ENCODE measurements at regions not wholly inside any gene's neighbourhood (a gene's known extent, or its start where the extent isn't known, plus 50 kb on each side); places are given as distances from the start of the nearest gene placed in this dataset.

GRCh38 chr12:66899588-66899987 is 220.7 kb upstream of the GRIP1 start:
- H3K9ac ChIP-seq (ENCODE audit: extremely low read depth, insufficient read length, low read length): no peak overlapping the region
- Mint-ChIP-seq H3K9me3 (no peaks in the 10 kb centered on the region), H3K4me3 (no peak overlapping the region), H3K4me1 (peaks cover 14 to 20% of the 10 kb centered on the region in 2 experiments), H3K36me3 (ENCODE audit: insufficient read depth in 1 of 3, low read depth in 3 of 3) (no peaks in the 10 kb centered on the region), H3K27me3 (ENCODE audit: low read depth) (no peaks in the 10 kb centered on the region), H3K27ac (no peak overlapping the region; a peak in 2 of 7 replicates)
- no peak overlapping the region for H2AFZ ChIP-seq (ENCODE audit: low read length)
- H3K9me3 ChIP-seq (ENCODE audit: control insufficient read depth, low read depth, low read length): no peaks in the 10 kb centered on the region
- H2BK20ac ChIP-seq (ENCODE audit: low read depth, low read length, poor library complexity, severe bottlenecking): no peak overlapping the region
- no peak overlapping the region for H2BK120ac ChIP-seq (ENCODE audit: low read depth, low read length, poor library complexity, severe bottlenecking)
- no peaks in the 10 kb centered on the region for H3K79me1 ChIP-seq (ENCODE audit: insufficient read depth, low read depth, low read length, poor library complexity, severe bottlenecking)
- H3K27me3 ChIP-seq (ENCODE audit: insufficient read depth, low read length): no peaks in the 10 kb centered on the region
- H3K79me2 ChIP-seq (ENCODE audit: insufficient read depth, low read length): no peaks in the 10 kb centered on the region
- no peak overlapping the region for H3K4ac ChIP-seq (ENCODE audit: low read depth, low read length)
- no peak overlapping the region for H2BK15ac ChIP-seq (ENCODE audit: low read depth, low read length)
- no peak overlapping the region for H4K91ac ChIP-seq (ENCODE audit: insufficient read length, low read depth, low read length)
- no peak overlapping the region for H4K5ac ChIP-seq (ENCODE audit: insufficient read length, low read depth, low read length)
- H3K23ac ChIP-seq (ENCODE audit: insufficient read length, low read depth, low read length): no peak overlapping the region
- H4K20me1 ChIP-seq (ENCODE audit: control insufficient read depth, insufficient read depth, insufficient read length): no peaks in the 10 kb centered on the region
- H4K8ac ChIP-seq (replicated peaks; ENCODE audit: insufficient read length, low read depth, low read length): no peak overlapping the region
- no peak overlapping the region for H2BK12ac ChIP-seq (ENCODE audit: insufficient read length, low read depth, low read length)
- no peak overlapping the region for H3K56ac ChIP-seq (ENCODE audit: insufficient read length, low read depth, low read length)
- DNase-seq: no peak
- H3K14ac ChIP-seq (ENCODE audit: insufficient read depth, low read length): no peak overlapping the region
- H3K18ac ChIP-seq (ENCODE audit: insufficient read length, low read depth, low read length): no peak overlapping the region
- H2BK5ac ChIP-seq (ENCODE audit: insufficient read length, low read length): no peak overlapping the region
- no peaks in the 10 kb centered on the region for H3K23me2 ChIP-seq (ENCODE audit: insufficient read length, low read depth, low read length, poor library complexity, severe bottlenecking)
- H3K4me1 ChIP-seq (ENCODE audit: insufficient read depth, low read length): peaks cover 4% of the 10 kb centered on the region; the same call in 1 of the 2 replicates
- TF ChIP-seq CTCF (conservative IDR thresholded peaks at IDR 0.05): no peak
- H3T11ph ChIP-seq (ENCODE audit: low read length): no peak overlapping the region
- H3K27ac ChIP-seq (ENCODE audit: insufficient read length, low read depth, low read length): no peak overlapping the region
- H2AK5ac ChIP-seq (ENCODE audit: insufficient read length, low read length): no peak overlapping the region
- H3K4me2 ChIP-seq (ENCODE audit: insufficient read depth, insufficient read length, low read length): no peak overlapping the region
